ENCODE measurements at regions not wholly inside any gene's neighbourhood (a gene's known extent, or its start where the extent isn't known, plus 50 kb on each side); places are given as distances from the start of the nearest gene placed in this dataset.

- TF ChIP-seq CTCF (IDR thresholded peaks at IDR 0.05) (no peak), POLR2A (IDR thresholded peaks at IDR 0.05) (no peak)
Observed at GRCh38 chr15:96948981-96949380, 618.5 kb downstream of the NR2F2 start.
